ENCODE measurements at regions not wholly inside any gene's neighbourhood (a gene's known extent, or its start where the extent isn't known, plus 50 kb on each side); places are given as distances from the start of the nearest gene placed in this dataset.

- Mint-ChIP-seq H3K4me3 (no peak overlapping the region), H3K27me3 (ENCODE audit: low read depth) (no peaks in the 10 kb centered on the region), H3K4me1 (ENCODE audit: low read depth) (no peaks in the 10 kb centered on the region), H3K9me3 (ENCODE audit: insufficient read depth) (no peaks in the 10 kb centered on the region), H3K36me3 (ENCODE audit: low read depth) (no peaks in the 10 kb centered on the region), H3K27ac (no peak overlapping the region)
- DNase-seq (no peak), ATAC-seq (no peak)
- ChIA-PET POLR2A (no interaction called here), CTCF (no interaction called here)
Observed at GRCh38 chr6:73879501-73880293, 183.7 kb downstream of the CD109 start.

DNA sequence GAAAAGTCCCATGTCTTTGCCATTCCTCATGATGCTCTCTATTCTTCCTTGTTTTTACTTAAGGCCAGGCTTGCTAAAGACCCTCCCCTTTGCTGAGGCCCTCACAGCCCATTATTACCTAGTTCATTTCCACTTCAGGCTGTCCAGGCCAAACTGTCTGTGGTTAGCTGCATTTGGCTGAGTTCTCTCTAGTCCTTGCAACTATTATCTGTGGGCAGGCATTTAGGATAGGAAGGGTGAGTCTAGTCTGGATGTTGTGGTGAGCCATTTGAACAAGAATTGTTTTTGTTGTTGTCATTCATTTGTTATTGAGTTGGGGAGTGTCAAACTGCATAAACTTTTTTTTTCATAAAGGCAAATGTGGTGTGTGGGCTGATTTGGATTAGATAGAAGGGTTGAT, 182.4 kb downstream of the CD109 start:
- peaks cover 5% of the 10 kb centered on the region for H3K4me1 Mint-ChIP-seq (ENCODE audit: low read depth)
- H3K9me3 Mint-ChIP-seq (ENCODE audit: insufficient read depth), result no peaks in the 10 kb centered on the region
- H3K27me3 Mint-ChIP-seq (ENCODE audit: low read depth), result no peaks in the 10 kb centered on the region
- CTCF ChIA-PET, result no interaction called here
- no peaks in the 10 kb centered on the region for H3K36me3 Mint-ChIP-seq (ENCODE audit: low read depth)
- POLR2A ChIA-PET, result no interaction called here
- no peak for DNase-seq
- no peak for ATAC-seq
- H3K27ac Mint-ChIP-seq, result no peak overlapping the region
- H3K4me3 Mint-ChIP-seq, result no peak overlapping the region

All from activated CD8-positive, alpha-beta T cell treated with anti-CD3 and anti-CD28 coated beads, Interleukin-2, amount 10 ng/mL, durations not matched to agents 7 days and 5 days (primary cell).